Activated CD8-positive, alpha-beta T cell treated with anti-CD3 and anti-CD28 coated beads, Interleukin-2, amount 10 ng/mL, durations not matched to agents 7 days and 5 days (primary cell): ENCODE measurements at regions not wholly inside any gene's neighbourhood (a gene's known extent, or its start where the extent isn't known, plus 50 kb on each side); places are given as distances from the start of the nearest gene placed in this dataset.

ENCODE experiments used
- ATAC-seq: fragments of 150-1000 bp; cut with Tn5 transposase; one replicate; pipeline ENCODE4 v1.10.0; 2021; ENCODE audit warnings: moderate library complexity
- CTCF ChIA-PET: fragments of 350-600 bp; sonication (Branson Sonifier 250); formaldehyde crosslinking; loops from one replicate; lab custom pipeline; 2021; ENCODE audit warnings: antibody characterized with exemption; lab: Charles Lee
- POLR2A ChIA-PET: fragments of 350-600 bp; sonication (Branson Sonifier 250); formaldehyde crosslinking; loops from one replicate; lab custom pipeline; 2021; ENCODE audit warnings: antibody characterized with exemption; lab: Charles Lee
- DNase-seq: peaks from one replicate; pipeline ENCODE4 v3.0.0-alpha.2; 2020
- H3K27ac Mint-ChIP-seq: one replicate; pipeline ENCODE4 v1.8.0; 2021; ENCODE audit warnings: mild to moderate bottlenecking, mixed read lengths
- H3K27me3 Mint-ChIP-seq: one replicate; pipeline ENCODE4 v1.8.0; 2021; ENCODE audit warnings: low read depth, mixed read lengths
- H3K36me3 Mint-ChIP-seq: one replicate; pipeline ENCODE4 v1.8.0; 2021; ENCODE audit warnings: low read depth, mixed read lengths
- H3K4me1 Mint-ChIP-seq: one replicate; pipeline ENCODE4 v1.8.0; 2021; ENCODE audit warnings: low read depth, mixed read lengths
- H3K4me3 Mint-ChIP-seq: one replicate; pipeline ENCODE4 v1.8.0; 2021; ENCODE audit warnings: mild to moderate bottlenecking, mixed read lengths
- H3K9me3 Mint-ChIP-seq: one replicate; pipeline ENCODE4 v1.8.0; 2022; ENCODE audit warnings: mixed read lengths; ENCODE audit not compliant: insufficient read depth

DNA sequence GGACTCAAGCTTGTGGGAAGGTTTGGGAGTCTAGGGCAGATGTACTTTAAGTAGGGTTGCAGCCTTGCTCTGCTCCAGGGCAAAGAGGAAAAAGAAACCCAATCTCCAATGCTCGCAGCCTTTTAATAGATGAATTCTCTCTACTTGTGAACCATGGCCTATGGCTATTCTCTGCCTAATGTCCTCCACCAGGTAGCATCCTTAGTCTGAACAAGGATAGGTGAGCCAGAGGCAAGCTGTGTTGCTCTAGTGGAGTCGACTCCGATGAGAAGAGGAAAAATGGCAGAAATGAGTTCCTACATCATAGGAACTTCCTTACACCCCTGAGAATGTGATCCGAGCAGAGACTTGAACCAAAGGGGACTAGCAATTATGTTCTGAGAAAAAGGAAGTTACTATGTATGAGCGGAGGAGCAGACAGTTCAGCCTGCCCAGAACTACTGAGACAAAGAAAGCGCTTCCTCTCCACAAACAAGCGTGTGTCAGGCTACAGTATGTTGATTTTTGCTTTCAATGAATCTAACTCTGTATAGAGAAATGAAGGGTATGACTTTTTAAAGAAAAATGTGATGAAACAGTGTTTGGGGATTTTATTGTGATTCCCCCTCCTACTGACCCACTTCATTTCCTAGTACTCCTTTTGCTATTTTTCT, 153.6 kb upstream of the ARID2 start:
- ATAC-seq = no peak
- Mint-ChIP-seq H3K27ac (no peak overlapping the region), H3K9me3 (no peaks in the 10 kb centered on the region), H3K4me3 (no peak overlapping the region), H3K4me1 (peaks cover 10% of the 10 kb centered on the region), H3K27me3 (peaks cover 4% of the 10 kb centered on the region), H3K36me3 (no peaks in the 10 kb centered on the region)
- ChIA-PET POLR2A (no interaction called here), CTCF (interaction anchor here (2.0 kb wide), 1 partner anchor 32 kb away, joined by 8 read pairs; no protein-coding TSS in a partner anchor)
- no peak for DNase-seq

DNA sequence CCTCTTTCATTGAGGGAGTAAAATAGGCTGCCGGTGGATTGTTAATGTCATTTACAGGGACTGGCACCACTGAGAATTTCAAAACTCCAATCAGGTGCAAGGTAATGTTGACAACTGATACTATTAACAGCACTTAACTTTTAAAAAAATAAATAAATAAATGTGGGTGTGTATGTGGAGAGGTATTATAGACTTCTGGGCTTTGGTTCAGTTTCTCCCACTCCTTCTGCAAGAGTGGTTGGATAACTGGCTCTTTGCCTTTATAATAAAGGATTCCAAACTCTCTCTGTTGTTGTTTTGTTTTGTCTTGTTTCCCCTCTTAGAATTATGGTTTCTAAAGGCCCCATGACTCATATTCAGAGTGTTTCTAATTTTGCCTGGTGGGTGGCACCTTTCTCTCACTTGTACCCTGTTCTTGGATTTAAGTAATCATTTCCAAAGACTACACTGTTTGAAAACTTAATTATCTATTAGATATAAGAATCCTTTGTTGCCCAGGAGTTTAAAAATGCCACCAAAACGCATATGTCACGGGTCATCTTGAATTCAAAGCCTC, 151.6 kb upstream of the ARID2 start:
- H3K36me3 Mint-ChIP-seq = no peaks in the 10 kb centered on the region
- no peak overlapping the region for H3K4me3 Mint-ChIP-seq
- ChIA-PET POLR2A (no interaction called here), CTCF (no interaction called here)
- DNase-seq (no peak), ATAC-seq (no peak)
- H3K9me3 Mint-ChIP-seq = no peaks in the 10 kb centered on the region
- peaks cover 10% of the 10 kb centered on the region for H3K4me1 Mint-ChIP-seq
- H3K27ac Mint-ChIP-seq = no peak overlapping the region
- peaks cover 5% of the 10 kb centered on the region for H3K27me3 Mint-ChIP-seq

DNA sequence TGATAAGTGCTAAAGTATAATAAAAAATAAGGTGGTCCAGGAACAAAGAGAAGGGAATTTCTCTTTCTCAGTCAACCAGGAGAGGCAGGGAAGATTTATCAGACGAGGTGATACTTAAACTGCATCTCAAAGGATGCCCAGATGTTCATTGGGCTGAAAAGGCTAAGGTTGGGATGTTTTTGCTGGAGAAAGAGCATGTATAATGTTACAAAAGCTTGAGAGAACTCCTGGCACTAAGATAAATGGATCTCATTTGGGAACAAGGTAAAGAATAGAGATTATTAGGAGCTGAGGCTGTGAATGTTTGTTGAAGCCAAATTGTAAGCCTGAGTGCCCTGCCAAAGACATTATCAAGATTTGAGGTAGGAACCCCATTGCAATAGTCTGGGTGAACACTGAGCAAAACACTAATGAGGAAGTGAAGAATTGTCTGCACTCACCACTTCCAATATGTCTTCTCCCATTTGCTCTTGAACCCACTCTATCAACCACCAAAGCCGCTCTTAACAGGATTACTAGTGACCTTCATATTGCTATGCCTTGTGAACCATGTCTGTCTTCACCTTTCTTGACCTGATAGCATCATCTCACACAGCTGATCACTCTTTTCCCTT, 149.0 kb upstream of the ARID2 start:
- ChIA-PET CTCF (interaction anchor here (1.2 kb wide), 1 partner anchor 30 kb away, joined by 3 read pairs; no protein-coding TSS in a partner anchor), POLR2A (no interaction called here)
- ATAC-seq (no peak), DNase-seq (no peak)
- H3K36me3 Mint-ChIP-seq = no peaks in the 10 kb centered on the region
- no peak overlapping the region for H3K4me3 Mint-ChIP-seq
- H3K27ac Mint-ChIP-seq = no peak overlapping the region
- H3K27me3 Mint-ChIP-seq = peaks cover 3% of the 10 kb centered on the region
- H3K4me1 Mint-ChIP-seq = peaks cover 10% of the 10 kb centered on the region
- H3K9me3 Mint-ChIP-seq = no peaks in the 10 kb centered on the region

DNA sequence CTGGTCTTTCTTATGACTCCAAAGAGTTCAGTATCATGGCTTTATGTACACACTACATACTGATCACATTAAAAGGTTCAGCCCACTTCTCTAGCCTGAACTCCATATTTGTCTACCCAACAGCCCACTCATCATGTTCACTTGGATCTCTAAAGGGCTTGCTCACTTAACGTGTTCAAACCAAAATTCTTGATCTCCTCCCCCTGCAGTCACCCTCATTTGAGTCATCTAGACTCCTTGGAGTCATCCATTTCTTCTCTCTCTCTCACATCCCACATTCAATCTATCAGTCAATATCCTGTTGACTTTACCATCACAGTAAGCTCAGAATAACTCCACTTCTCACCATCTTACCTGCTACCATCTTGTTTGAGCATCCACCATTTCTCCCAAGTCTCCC, 148.4 kb upstream of the ARID2 start:
- Mint-ChIP-seq H3K27me3 (peaks cover 3% of the 10 kb centered on the region), H3K4me3 (no peak overlapping the region), H3K4me1 (peaks cover 6% of the 10 kb centered on the region), H3K36me3 (no peaks in the 10 kb centered on the region), H3K27ac (no peak overlapping the region), H3K9me3 (no peaks in the 10 kb centered on the region)
- ChIA-PET POLR2A (no interaction called here), CTCF (no interaction called here)
- ATAC-seq = no peak
- no peak for DNase-seq

DNA sequence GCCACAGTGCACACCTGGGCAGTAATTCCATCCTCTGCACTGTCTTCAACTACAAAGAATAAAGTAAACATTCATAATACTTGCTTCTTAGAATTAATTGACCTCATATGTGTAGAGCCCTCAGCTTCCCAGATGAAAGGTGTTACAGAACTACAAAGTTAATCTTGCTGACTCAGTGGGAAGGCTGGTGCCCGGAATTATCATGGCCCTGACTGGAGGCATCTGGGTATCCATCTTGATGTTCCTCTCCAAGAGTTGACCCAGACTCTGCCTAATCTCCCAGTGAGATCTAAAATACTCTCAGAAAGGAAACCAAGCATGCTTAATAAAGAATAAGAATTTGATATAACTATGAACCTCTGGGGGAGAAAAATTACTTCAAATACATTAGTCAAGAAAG, 147.0 kb upstream of the ARID2 start:
- Mint-ChIP-seq H3K4me3 (no peak overlapping the region), H3K9me3 (no peaks in the 10 kb centered on the region), H3K36me3 (no peaks in the 10 kb centered on the region), H3K27ac (no peak overlapping the region), H3K4me1 (no peaks in the 10 kb centered on the region), H3K27me3 (peaks cover 3% of the 10 kb centered on the region)
- ChIA-PET POLR2A (no interaction called here), CTCF (no interaction called here)
- ATAC-seq = no peak
- no peak for DNase-seq

DNA sequence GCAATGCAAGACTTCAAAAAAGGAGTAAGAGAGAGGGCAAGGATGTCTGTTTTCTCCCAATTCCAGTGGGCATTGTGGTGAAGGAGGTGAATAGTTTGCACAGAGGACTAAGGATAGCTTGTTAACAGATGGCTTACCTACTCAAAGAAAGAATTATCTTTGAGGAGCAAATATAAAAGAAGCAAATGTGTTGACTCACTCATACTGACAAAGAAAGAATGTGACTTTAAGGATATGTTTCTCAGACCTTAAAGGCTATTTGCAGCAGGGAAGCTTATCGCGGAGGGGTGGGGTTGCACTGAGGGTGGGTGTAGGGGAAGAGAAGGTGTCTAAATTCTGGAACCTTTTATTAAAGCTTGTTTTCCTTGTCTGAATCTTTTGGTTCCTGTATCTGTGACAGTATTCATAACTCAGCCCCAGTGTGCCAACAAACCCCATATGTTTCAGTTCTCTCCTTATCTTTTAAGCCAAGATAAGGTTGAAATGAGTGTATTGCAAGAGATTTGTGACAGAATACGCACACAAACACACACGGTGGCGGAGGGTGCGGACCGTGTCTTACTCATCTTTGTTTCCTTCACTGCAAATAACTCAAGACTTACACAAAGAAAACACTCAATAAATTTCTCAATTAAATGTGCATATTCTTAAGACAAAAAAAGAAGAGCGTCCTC, 146.4 kb upstream of the ARID2 start:
- no peaks in the 10 kb centered on the region for H3K4me1 Mint-ChIP-seq
- ChIA-PET CTCF (no interaction called here), POLR2A (interaction anchor here (0.5 kb wide), 1 partner anchor 56 kb away, joined by 3 read pairs; no protein-coding TSS in a partner anchor)
- ATAC-seq (no peak), DNase-seq (no peak)
- no peaks in the 10 kb centered on the region for H3K9me3 Mint-ChIP-seq
- no peak overlapping the region for H3K4me3 Mint-ChIP-seq
- H3K27ac Mint-ChIP-seq = no peak overlapping the region
- no peaks in the 10 kb centered on the region for H3K36me3 Mint-ChIP-seq
- peaks cover 3% of the 10 kb centered on the region for H3K27me3 Mint-ChIP-seq

DNA sequence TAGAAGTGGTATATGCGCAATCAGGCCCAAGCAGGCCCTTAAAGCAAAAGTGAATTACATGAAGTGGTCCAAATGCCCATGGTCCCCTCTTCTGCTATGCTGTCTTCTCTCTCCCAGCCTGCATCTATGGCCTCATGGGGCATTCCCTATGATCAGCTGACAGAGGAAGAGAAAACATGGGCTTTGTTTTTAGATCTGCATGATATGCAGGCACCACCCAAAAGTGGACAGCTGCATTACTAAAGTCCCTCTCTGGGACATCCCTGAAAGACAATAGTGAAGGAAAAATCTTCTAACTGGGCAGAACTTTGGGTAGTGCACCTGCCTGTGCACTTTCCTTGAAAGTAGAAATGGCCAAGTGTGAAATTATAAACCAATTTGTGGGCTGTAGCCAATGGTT, 145.2 kb upstream of the ARID2 start:
- H3K9me3 Mint-ChIP-seq = no peaks in the 10 kb centered on the region
- DNase-seq (no peak), ATAC-seq (no peak)
- H3K27ac Mint-ChIP-seq = no peak overlapping the region
- no peak overlapping the region for H3K4me3 Mint-ChIP-seq
- H3K4me1 Mint-ChIP-seq = no peaks in the 10 kb centered on the region
- H3K27me3 Mint-ChIP-seq = peaks cover 3% of the 10 kb centered on the region
- H3K36me3 Mint-ChIP-seq = no peaks in the 10 kb centered on the region
- ChIA-PET CTCF (no interaction called here), POLR2A (no interaction called here)

DNA sequence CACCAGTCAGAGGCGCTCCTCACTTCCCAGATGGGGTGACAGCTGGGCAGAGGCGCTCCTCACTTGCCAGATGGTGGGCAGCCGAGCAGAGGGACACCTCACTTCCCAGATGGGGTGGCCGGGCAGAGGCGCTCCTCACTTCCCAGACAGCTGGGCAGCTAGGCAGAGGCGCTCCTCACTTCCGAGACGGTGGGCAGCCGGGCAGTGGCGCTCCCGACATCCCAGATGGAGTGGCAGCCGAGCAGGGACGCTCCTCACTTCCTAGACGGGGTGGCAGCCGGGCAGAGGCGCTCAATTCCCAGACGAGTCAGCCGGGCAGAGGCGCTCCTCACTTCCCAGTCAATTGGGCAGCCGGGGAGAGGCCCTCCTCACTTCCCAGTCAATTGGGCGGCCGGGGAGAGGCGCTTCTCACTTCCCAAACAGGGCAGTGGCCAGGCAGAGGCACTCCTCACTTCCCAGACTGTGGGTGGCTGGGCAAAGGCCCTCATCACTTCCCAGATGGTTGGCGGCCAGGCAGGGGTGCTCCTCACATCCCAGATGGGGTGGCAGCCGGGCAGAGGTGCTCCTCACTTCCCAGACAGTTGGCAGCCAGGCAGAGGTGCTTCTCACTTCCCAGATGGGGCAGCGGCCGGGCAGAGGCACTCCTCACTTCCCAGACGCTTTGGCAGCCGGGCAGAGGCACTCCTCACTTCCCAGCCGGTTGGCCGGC, 143.8 kb upstream of the ARID2 start:
- no peak for DNase-seq
- Mint-ChIP-seq H3K4me1 (no peaks in the 10 kb centered on the region), H3K36me3 (no peaks in the 10 kb centered on the region), H3K27me3 (peaks cover 3% of the 10 kb centered on the region), H3K4me3 (no peak overlapping the region), H3K27ac (no peak overlapping the region), H3K9me3 (no peaks in the 10 kb centered on the region)
- POLR2A ChIA-PET = no interaction called here
- no peak for ATAC-seq
- CTCF ChIA-PET = no interaction called here

DNA sequence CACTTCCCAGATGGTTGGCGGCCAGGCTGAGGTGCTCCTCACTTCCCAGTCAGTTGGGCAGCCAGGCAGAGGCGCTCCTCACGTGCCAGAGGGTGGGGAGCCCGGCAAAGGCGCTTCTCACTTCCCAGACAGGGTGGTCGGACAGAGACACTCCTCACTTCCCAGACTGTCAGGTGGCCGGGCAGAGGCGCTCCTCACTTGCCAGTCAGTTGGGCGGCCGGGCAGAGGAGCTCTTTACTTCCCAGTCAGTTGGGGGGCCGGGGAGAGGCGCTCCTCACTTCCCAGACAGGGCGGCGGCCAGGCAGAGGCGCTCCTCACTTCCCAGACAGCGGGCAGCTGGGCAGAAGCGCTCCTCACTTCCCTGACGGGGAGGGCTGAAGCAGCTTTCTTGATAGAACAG, 143.0 kb upstream of the ARID2 start:
- Mint-ChIP-seq H3K4me3 (no peak overlapping the region), H3K27ac (no peak overlapping the region), H3K4me1 (no peaks in the 10 kb centered on the region), H3K27me3 (peaks cover under 1% of the 10 kb centered on the region), H3K9me3 (no peaks in the 10 kb centered on the region), H3K36me3 (no peaks in the 10 kb centered on the region)
- no peak for DNase-seq
- ChIA-PET CTCF (no interaction called here), POLR2A (no interaction called here)
- no peak for ATAC-seq

DNA sequence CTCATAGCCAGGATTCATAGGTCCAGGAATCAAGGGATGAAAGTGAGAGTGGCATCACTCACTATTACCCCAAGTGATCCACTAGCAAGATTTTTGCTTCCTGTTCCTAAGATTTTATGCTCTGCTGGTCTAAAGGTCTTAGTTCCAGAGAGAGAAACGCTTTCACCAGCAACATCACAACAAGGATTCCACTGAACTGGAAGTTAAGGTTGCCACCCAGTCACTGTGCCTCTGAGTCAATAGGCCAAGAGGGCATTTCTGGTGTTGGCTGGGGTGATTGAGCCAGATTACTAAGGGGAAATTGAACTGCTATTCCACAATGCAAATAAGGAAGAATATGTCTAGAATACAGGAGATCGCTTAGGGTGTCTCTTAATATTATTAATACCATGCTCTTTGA, 142.5 kb upstream of the ARID2 start:
- Mint-ChIP-seq H3K9me3 (no peaks in the 10 kb centered on the region), H3K4me3 (no peak overlapping the region), H3K36me3 (no peaks in the 10 kb centered on the region), H3K27ac (no peak overlapping the region), H3K4me1 (no peaks in the 10 kb centered on the region), H3K27me3 (peaks cover 3% of the 10 kb centered on the region)
- DNase-seq (no peak), ATAC-seq (no peak)
- ChIA-PET POLR2A (no interaction called here), CTCF (no interaction called here)

DNA sequence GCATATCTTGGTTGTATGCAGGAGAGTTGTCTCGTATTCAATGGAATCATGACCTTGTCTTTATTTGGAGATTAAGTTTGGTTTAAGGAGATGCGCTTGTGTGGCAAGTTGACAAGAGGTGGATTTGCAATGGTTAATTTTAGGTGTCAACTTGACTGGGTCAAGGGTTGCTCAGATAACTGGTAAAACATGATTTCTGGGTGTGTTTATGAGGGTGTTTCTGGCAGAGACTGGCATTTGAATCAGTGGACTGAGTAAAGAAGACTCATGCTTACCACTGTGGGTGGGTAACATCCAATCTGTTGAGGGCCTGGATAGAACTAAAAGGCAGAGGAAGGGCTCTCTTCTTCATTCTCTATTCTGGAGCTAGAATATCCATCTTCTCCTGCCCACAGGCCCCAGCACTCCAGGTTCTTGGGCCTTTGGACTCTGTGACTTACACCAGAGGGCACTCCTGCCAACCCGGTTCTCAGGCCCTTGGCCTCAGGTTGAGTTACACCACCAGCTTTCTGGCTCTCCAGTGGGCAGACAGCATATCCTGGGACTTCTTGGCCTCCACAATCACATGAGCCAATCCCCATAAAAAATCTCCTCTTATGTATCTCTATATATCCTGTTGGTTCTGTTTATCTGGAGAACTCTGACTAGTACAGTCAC, 141.5 kb upstream of the ARID2 start:
- Mint-ChIP-seq H3K36me3 (no peaks in the 10 kb centered on the region), H3K27me3 (peaks cover 3% of the 10 kb centered on the region), H3K27ac (no peak overlapping the region), H3K4me3 (no peak overlapping the region), H3K4me1 (no peaks in the 10 kb centered on the region), H3K9me3 (no peaks in the 10 kb centered on the region)
- DNase-seq (no peak), ATAC-seq (no peak)
- CTCF ChIA-PET = no interaction called here
- POLR2A ChIA-PET = no interaction called here
